ENCODE measurements at regions not wholly inside any gene's neighbourhood (a gene's known extent, or its start where the extent isn't known, plus 50 kb on each side); places are given as distances from the start of the nearest gene placed in this dataset.

DNA sequence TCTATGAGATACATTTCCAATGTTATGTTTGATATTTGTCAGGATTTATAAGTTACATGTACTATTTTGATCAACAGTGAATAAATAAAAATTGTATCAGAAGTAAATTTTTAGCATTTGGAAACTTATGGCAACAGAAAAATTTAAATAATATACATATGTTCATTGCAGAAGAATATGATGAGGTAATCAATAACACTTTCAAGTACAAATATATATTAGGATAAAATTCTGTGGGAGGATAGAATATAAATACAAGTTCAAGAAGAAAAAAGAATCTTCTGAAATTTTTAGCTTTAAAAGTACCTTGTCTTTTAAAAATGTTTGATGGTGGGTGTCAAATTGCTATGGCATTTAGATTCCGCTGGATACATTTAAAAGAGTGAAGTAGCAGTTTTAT, 102.8 kb upstream of the MUCL1 start (continued):
- TF ChIP-seq, protein P1, sequence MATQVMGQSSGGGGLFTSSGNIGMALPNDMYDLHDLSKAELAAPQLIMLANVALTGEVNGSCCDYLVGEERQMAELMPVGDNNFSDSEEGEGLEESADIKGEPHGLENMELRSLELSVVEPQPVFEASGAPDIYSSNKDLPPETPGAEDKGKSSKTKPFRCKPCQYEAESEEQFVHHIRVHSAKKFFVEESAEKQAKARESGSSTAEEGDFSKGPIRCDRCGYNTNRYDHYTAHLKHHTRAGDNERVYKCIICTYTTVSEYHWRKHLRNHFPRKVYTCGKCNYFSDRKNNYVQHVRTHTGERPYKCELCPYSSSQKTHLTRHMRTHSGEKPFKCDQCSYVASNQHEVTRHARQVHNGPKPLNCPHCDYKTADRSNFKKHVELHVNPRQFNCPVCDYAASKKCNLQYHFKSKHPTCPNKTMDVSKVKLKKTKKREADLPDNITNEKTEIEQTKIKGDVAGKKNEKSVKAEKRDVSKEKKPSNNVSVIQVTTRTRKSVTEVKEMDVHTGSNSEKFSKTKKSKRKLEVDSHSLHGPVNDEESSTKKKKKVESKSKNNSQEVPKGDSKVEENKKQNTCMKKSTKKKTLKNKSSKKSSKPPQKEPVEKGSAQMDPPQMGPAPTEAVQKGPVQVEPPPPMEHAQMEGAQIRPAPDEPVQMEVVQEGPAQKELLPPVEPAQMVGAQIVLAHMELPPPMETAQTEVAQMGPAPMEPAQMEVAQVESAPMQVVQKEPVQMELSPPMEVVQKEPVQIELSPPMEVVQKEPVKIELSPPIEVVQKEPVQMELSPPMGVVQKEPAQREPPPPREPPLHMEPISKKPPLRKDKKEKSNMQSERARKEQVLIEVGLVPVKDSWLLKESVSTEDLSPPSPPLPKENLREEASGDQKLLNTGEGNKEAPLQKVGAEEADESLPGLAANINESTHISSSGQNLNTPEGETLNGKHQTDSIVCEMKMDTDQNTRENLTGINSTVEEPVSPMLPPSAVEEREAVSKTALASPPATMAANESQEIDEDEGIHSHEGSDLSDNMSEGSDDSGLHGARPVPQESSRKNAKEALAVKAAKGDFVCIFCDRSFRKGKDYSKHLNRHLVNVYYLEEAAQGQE (IDR thresholded peaks at IDR 0.05; ENCODE audit: low read depth, low read length), result no peak
- TF ChIP-seq FOSL2 (IDR thresholded peaks at IDR 0.05; ENCODE audit: borderline replicate concordance, low read depth), result no peak
- TF ChIP-seq GATA2 (CRISPR knock-in tag; IDR thresholded peaks at IDR 0.05), result no peak
- TF ChIP-seq RXRA (IDR thresholded peaks at IDR 0.05; ENCODE audit: borderline replicate concordance, low read depth), result no peak

DNA sequence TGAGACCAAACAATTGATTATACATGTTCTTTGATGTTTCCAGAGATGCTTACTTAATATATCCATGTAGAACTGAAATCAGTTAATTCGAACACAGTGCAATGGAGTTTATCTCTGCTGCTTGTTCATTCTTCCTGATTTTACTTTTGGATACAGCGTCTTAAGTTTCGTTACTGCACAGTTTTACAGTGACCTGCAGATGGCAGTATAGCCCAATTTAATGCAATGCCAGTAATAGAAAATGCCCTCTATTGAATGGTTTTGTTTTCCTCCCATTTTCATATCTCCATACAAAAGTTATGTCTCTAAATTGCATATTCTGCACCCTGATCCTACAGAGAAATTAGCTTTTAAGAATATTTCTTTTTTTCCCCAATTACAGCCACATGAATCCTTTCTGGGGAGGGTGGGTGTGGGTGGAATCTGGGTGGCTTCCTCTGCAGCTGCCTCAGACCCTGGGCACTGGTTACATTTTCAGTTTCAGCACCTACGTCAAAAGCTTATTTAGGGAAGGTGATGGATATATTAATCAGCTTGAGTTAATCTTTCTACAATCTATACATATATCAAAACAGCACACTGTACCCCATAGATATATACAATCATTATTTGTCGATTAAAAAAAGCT, 101.1 kb upstream of the DCD start:
- TF ChIP-seq CHD2 (IDR thresholded peaks at IDR 0.05; ENCODE audit: low read length, partially characterized antibody), result no peak
- TF ChIP-seq FOXM1 (IDR thresholded peaks at IDR 0.05; ENCODE audit: low read depth), result no peak
- TF ChIP-seq SIN3A (IDR thresholded peaks at IDR 0.05; ENCODE audit: borderline replicate concordance, low read depth, low read length), result no peak
- TF ChIP-seq, protein P2, sequence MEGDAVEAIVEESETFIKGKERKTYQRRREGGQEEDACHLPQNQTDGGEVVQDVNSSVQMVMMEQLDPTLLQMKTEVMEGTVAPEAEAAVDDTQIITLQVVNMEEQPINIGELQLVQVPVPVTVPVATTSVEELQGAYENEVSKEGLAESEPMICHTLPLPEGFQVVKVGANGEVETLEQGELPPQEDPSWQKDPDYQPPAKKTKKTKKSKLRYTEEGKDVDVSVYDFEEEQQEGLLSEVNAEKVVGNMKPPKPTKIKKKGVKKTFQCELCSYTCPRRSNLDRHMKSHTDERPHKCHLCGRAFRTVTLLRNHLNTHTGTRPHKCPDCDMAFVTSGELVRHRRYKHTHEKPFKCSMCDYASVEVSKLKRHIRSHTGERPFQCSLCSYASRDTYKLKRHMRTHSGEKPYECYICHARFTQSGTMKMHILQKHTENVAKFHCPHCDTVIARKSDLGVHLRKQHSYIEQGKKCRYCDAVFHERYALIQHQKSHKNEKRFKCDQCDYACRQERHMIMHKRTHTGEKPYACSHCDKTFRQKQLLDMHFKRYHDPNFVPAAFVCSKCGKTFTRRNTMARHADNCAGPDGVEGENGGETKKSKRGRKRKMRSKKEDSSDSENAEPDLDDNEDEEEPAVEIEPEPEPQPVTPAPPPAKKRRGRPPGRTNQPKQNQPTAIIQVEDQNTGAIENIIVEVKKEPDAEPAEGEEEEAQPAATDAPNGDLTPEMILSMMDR (IDR thresholded peaks at IDR 0.05), result peak; percentile 89
- TF ChIP-seq SMC3 (IDR thresholded peaks at IDR 0.05; ENCODE audit: low read depth, low read length), result peak; percentile 66
- no peak for TF ChIP-seq RFX5 (IDR thresholded peaks at IDR 0.05; ENCODE audit: low read length)
- TF ChIP-seq, protein P3, sequence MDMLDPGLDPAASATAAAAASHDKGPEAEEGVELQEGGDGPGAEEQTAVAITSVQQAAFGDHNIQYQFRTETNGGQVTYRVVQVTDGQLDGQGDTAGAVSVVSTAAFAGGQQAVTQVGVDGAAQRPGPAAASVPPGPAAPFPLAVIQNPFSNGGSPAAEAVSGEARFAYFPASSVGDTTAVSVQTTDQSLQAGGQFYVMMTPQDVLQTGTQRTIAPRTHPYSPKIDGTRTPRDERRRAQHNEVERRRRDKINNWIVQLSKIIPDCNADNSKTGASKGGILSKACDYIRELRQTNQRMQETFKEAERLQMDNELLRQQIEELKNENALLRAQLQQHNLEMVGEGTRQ (IDR thresholded peaks at IDR 0.05; ENCODE audit: borderline replicate concordance, low read depth, low read length), result no peak
- no peak for TF ChIP-seq JUND (IDR thresholded peaks at IDR 0.05)
- peak; percentile 75 for TF ChIP-seq RAD21 (IDR thresholded peaks at IDR 0.05; ENCODE audit: low read length)
- no peaks in the 10 kb centered on the region for H3K36me3 ChIP-seq (replicated peaks in 1 of 2; ENCODE audit: control insufficient read depth in 1 of 2, insufficient read depth in 2 of 2, low read length in 1 of 2)
- H3K9ac ChIP-seq, result no peak overlapping the region
- H3K4me3 ChIP-seq (ENCODE audit: low read depth in 2 of 2, low read length in 1 of 2), result peak overlapping the region in 1 of 2 experiments; percentile 31; a peak in 1 of 4 replicates
- H3F3A ChIP-seq (replicated peaks; ENCODE audit: insufficient read depth), result no peaks in the 10 kb centered on the region
- no peaks in the 10 kb centered on the region for H3K4me1 ChIP-seq (ENCODE audit: control insufficient read depth in 1 of 2, insufficient read depth in 2 of 2, low read depth in 1 of 2, low read length in 1 of 2)
- DNase-seq, result peak; percentile 23
- CTCF ChIA-PET, result interaction anchor here (0.7 to 4.4 kb wide), 33 partner anchors 8 to 326 kb away, joined by 3 to 55 read pairs (median 4); no protein-coding TSS in a partner anchor
- 0 out of 2 replicates have a peak overlapping the region, but pooled peaks have one; percentile 0 for H3K4me2 ChIP-seq
- H3K9me2 ChIP-seq, result no peaks in the 10 kb centered on the region
- H3K27me3 ChIP-seq (ENCODE audit: insufficient read depth), result no peaks in the 10 kb centered on the region
- no peak overlapping the region for H2AFZ ChIP-seq (ENCODE audit: low read depth)
- POLR2A ChIA-PET, result no interaction called here
- H3K27ac ChIP-seq (ENCODE audit: low read depth in 2 of 2, low read length in 1 of 2), result no peak overlapping the region
- H4K20me1 ChIP-seq (ENCODE audit: insufficient read depth), result no peaks in the 10 kb centered on the region
- H3K9me3 ChIP-seq, result no peaks in the 10 kb centered on the region
- H3K79me2 ChIP-seq (ENCODE audit: insufficient read depth), result no peaks in the 10 kb centered on the region
- WGBS (ENCODE audit: low lambda C conversion rate), result under 1% methylated on average over 5 of the region's 5 CpGs

Measured in SK-N-SH (cell line).